ENCODE measurements at regions not wholly inside any gene's neighbourhood (a gene's known extent, or its start where the extent isn't known, plus 50 kb on each side); places are given as distances from the start of the nearest gene placed in this dataset.
"Not testable (repeated sequence)": the region's sequence is repeated elsewhere in the genome, so short reads cannot be mapped to it uniquely, and the experiment has no call there.

GRCh38 chr14:88106377-88106776, 101.4 kb downstream of the GPR65 start:
- Histone ChIP-seq H3K4me3 (ENCODE audit: low read depth in 2 of 2, low read length in 2 of 2) (no peak overlapping the region), H3K27me3 (ENCODE audit: control insufficient read depth, insufficient read depth, low read length) (no peaks in the 10 kb centered on the region), H3K4me1 (ENCODE audit: control insufficient read depth, insufficient read depth, low read length) (no peaks in the 10 kb centered on the region), H3K27ac (ENCODE audit: low read length) (no peak overlapping the region), H3K9me3 (ENCODE audit: control insufficient read depth, insufficient read depth, low read depth, low read length) (no peaks in the 10 kb centered on the region), H3K36me3 (ENCODE audit: control insufficient read depth, insufficient read depth, low read length) (no peaks in the 10 kb centered on the region)
- ATAC-seq (no peak), DNase-seq (ENCODE audit: low read depth, low spot score) (no peak)
- CTCF ChIA-PET = no interaction called here
- intact Hi-C loops (cut with micrococcal nuclease; ENCODE audit: unreplicated experiment) (no loop called here), in situ Hi-C loops (cut with HindIII; ENCODE audit: low pct_unique_long_range_greater_than_20kb, low sequenced_read_pairs) (no loop called here)
- no TSS peak for BruUV-seq (replicated peaks)
- POLR2A ChIA-PET = no interaction called here
- TF ChIP-seq POLR2AphosphoS5 (IDR thresholded peaks at IDR 0.05; ENCODE audit: low read depth, low read length) = no peak
- TF ChIP-seq SIN3A (IDR thresholded peaks at IDR 0.05; ENCODE audit: borderline replicate concordance, insufficient read depth, low read depth, low read length) = no peak
- no peak for TF ChIP-seq TCF7L2 (IDR thresholded peaks at IDR 0.05; ENCODE audit: low read depth, low read length)
- no peak for TF ChIP-seq REST (IDR thresholded peaks at IDR 0.05; ENCODE audit: insufficient read depth in 1 of 2, low read depth in 2 of 2, low read length in 1 of 2)
- TF ChIP-seq, protein P1, sequence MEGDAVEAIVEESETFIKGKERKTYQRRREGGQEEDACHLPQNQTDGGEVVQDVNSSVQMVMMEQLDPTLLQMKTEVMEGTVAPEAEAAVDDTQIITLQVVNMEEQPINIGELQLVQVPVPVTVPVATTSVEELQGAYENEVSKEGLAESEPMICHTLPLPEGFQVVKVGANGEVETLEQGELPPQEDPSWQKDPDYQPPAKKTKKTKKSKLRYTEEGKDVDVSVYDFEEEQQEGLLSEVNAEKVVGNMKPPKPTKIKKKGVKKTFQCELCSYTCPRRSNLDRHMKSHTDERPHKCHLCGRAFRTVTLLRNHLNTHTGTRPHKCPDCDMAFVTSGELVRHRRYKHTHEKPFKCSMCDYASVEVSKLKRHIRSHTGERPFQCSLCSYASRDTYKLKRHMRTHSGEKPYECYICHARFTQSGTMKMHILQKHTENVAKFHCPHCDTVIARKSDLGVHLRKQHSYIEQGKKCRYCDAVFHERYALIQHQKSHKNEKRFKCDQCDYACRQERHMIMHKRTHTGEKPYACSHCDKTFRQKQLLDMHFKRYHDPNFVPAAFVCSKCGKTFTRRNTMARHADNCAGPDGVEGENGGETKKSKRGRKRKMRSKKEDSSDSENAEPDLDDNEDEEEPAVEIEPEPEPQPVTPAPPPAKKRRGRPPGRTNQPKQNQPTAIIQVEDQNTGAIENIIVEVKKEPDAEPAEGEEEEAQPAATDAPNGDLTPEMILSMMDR (IDR thresholded peaks at IDR 0.05) = no peak

- H3K36me3 ChIP-seq (ENCODE audit: control insufficient read depth, insufficient read depth, low read length); H3K27ac ChIP-seq (ENCODE audit: low read length); H3K4me1 ChIP-seq (ENCODE audit: control insufficient read depth, insufficient read depth, low read length); intact Hi-C loops (cut with micrococcal nuclease; ENCODE audit: unreplicated experiment); DNase-seq (ENCODE audit: low read depth, low spot score); CTCF ChIA-PET; in situ Hi-C loops (cut with HindIII; ENCODE audit: low pct_unique_long_range_greater_than_20kb, low sequenced_read_pairs); H3K9me3 ChIP-seq (ENCODE audit: control insufficient read depth, insufficient read depth, low read depth, low read length); ATAC-seq; POLR2A ChIA-PET; H3K27me3 ChIP-seq (ENCODE audit: control insufficient read depth, insufficient read depth, low read length); H3K4me3 ChIP-seq (ENCODE audit: low read depth in 2 of 2, low read length in 2 of 2); BruUV-seq (replicated peaks): not testable (repeated sequence)
Observed at GRCh38 chr14:88127669-88128068, 122.7 kb downstream of the GPR65 start.

DNA sequence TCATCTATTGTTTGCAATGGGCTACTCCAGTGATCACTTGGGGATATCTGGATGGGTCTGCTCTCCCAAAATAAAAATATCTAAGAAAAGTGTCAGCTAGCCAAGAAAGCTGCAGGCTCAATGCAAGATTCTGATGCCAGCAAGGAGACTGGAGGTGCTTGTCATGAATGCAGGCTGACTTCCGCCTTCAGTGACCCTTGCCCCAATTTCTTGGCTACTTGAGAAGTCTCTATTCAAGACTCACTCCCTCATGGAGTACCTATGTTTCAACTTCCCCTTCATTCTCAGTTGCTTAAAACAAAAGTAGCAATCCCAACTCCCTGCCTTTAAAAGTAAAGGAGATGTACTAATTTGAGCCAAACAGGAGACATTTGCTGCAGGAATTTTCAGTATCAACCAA, 123.9 kb downstream of the GPR65 start:
- no peaks in the 10 kb centered on the region for H3K36me3 ChIP-seq (ENCODE audit: control insufficient read depth, insufficient read depth, low read length)
- H3K4me3 ChIP-seq (ENCODE audit: low read depth in 2 of 2, low read length in 2 of 2) = no peak overlapping the region
- no peak for DNase-seq (ENCODE audit: low read depth, low spot score)
- intact Hi-C loops (cut with micrococcal nuclease; ENCODE audit: unreplicated experiment) = no loop called here
- H3K27ac ChIP-seq (ENCODE audit: low read length) = no peak overlapping the region
- BruUV-seq (replicated peaks) = no TSS peak
- TF ChIP-seq REST (IDR thresholded peaks at IDR 0.05; ENCODE audit: insufficient read depth in 1 of 2, low read depth in 2 of 2, low read length in 1 of 2) = no peak
- no peak for TF ChIP-seq POLR2AphosphoS5 (IDR thresholded peaks at IDR 0.05; ENCODE audit: low read depth, low read length)
- TF ChIP-seq TCF7L2 (IDR thresholded peaks at IDR 0.05; ENCODE audit: low read depth, low read length) = no peak
- no peak for TF ChIP-seq SIN3A (IDR thresholded peaks at IDR 0.05; ENCODE audit: borderline replicate concordance, insufficient read depth, low read depth, low read length)
- TF ChIP-seq, protein P1 (IDR thresholded peaks at IDR 0.05) = no peak
- ChIA-PET POLR2A (no interaction called here), CTCF (no interaction called here)
- no peaks in the 10 kb centered on the region for H3K27me3 ChIP-seq (ENCODE audit: control insufficient read depth, insufficient read depth, low read length)
- H3K9me3 ChIP-seq (ENCODE audit: control insufficient read depth, insufficient read depth, low read depth, low read length) = no peaks in the 10 kb centered on the region
- in situ Hi-C loops (cut with HindIII; ENCODE audit: low pct_unique_long_range_greater_than_20kb, low sequenced_read_pairs) = no loop called here
- H3K4me1 ChIP-seq (ENCODE audit: control insufficient read depth, insufficient read depth, low read length) = no peaks in the 10 kb centered on the region
- no peak for ATAC-seq
